NCI-H2107 (cell line): ENCODE measurements at regions not wholly inside any gene's neighbourhood (a gene's known extent, or its start where the extent isn't known, plus 50 kb on each side); places are given as distances from the start of the nearest gene placed in this dataset.

Experiments
- DNase-seq: peaks from one replicate; lab custom pipeline; 2025; lab: John Stamatoyannopoulos, UW

- DNase-seq, result no peak
Measured at GRCh38 chr7:156152390-156152789, 340.1 kb upstream of the SHH start.

- DNase-seq, result no peak
Measured at GRCh38 chr7:156151658-156152057, 339.4 kb upstream of the SHH start.

DNA sequence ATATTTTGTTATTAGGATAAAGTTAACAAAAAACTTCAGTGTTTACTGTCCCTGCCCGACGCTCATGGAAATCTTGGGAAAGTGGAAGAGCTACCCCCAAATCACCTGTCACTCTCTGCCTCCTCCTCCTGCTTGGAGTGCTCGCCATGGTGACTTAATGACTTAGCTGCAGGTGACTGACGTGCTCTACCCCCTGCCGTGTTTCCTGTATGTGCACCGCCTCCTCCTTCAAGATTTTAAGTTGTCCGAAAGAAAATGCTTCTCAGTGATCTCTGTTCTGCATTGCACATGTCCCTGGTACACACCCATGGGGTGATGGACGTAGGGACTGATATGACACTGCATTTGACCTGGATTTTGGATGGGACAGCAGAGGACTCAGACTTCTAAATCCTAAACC, 338.8 kb upstream of the SHH start:
- no peak for DNase-seq

DNA sequence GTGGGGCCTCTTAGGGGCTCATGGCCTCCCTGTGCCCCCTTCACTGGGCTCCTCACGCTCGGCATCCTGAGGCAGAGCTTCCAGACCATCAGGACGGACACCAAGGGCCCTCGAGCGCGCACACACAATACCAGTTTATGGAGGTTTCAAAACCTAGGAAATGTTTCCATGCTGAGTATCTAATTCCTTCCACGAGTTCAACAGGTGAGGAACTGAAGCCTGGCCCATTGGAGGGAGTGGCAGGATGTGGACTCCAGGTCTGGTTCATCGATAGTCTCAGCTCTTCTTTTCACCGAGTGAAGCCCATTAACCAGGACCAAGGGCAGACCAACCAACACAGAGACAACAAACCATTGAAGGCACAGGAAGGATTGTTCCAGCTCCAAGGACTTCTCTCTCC, 336.7 kb upstream of the SHH start:
- no peak for DNase-seq

GRCh38 chr7:156148547-156148946, 336.3 kb upstream of the SHH start:
- DNase-seq, result no peak

GRCh38 chr7:156147756-156148504, 335.7 kb upstream of the SHH start:
- no peak for DNase-seq

DNA sequence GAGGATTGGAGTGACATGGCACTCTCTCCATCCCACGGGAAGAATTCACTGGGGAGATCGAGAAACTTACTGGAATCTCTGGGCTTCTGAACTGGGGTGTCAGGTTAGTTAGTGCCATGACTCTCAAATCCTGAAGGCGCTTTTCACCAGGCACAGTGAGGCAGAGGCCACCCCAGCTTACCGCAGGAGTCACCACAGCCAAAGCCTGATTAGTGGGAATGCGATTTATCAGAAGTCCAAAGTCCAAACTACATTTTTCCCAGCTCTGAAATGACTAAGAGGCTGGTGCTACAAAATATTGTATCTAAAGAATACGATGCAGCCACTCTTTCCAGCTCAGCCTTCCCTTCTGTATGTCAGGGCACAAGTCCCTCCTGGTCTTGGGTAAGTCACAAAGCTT, 334.8 kb upstream of the SHH start:
- DNase-seq, result no peak

GRCh38 chr7:156145996-156146395, 333.7 kb upstream of the SHH start:
- no peak for DNase-seq

- DNase-seq, result no peak
Measured at GRCh38 chr7:156145184-156145583, 332.9 kb upstream of the SHH start.

- DNase-seq, result no peak
Measured at GRCh38 chr7:156143683-156144082, 331.4 kb upstream of the SHH start.

GRCh38 chr7:156143158-156143557, 330.9 kb upstream of the SHH start:
- DNase-seq, result no peak

GRCh38 chr7:156141941-156142340, 329.7 kb upstream of the SHH start:
- DNase-seq, result no peak

- DNase-seq, result no peak
Measured at GRCh38 chr7:156140896-156141295, 328.6 kb upstream of the SHH start.

DNA sequence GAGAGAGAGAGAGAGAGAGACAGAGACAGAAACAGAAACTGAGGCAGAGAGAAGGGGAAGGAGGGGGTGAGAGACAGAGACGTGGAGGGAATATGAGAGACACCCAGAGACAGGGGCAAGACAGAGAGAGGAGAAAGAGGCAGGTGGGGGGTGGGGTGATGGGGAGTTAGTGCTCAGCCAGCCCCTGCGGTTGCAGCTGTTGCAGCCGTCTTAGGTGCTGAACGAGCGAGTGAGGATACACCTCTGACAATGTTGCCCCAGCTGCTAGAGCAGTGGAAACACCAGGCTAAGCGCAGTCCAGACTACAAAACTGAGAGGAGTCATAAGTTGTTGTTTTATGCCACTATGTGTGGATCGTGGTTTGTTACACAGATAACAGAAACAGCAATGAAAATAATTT, 328.2 kb upstream of the SHH start:
- no peak for DNase-seq

- no peak for DNase-seq
Measured at GRCh38 chr7:156139633-156140032, 327.4 kb upstream of the SHH start.

GRCh38 chr7:156139112-156139511, 326.8 kb upstream of the SHH start:
- no peak for DNase-seq

- no peak for DNase-seq
Measured at GRCh38 chr7:156131881-156132280, 319.6 kb upstream of the SHH start.

DNA sequence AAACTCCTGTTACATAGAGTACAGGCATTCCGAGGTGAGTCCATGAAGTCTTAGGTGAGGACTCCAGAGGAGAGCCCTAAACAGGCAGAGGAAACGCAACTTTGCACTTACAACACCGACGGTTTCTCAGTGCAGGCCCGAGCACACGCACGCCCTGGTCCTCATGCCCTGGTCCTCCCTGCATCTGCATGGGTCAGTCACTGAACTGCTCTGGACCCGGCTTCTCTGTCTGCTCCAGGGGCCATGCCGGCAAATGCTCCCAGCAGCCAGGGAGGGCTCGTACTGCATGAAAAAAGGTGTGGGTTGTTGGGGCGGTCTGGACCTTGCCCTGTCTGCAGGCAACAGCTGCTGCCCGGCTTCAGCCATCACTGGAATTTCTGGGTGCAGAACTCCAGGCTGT, 317.3 kb upstream of the SHH start:
- DNase-seq, result no peak

DNA sequence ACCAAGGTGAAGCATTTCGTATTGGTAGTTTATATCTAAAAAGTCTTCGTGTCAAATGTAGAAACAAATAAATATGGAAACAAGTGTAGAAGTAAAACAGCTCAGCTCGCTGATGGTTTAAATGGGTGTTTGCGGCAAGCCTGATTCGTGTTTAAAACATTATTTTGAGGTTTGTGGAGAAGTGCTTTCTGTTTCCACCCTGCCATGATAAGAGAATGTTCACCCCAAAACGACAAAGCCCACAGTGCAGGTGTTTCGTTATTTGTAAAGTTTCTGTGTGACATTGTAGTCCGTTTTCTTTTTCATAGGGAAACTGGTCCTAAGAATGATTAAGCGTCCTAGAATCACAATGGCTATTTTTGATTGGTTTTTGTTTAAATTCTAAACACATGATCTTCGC, 316.2 kb upstream of the SHH start:
- DNase-seq, result no peak

DNA sequence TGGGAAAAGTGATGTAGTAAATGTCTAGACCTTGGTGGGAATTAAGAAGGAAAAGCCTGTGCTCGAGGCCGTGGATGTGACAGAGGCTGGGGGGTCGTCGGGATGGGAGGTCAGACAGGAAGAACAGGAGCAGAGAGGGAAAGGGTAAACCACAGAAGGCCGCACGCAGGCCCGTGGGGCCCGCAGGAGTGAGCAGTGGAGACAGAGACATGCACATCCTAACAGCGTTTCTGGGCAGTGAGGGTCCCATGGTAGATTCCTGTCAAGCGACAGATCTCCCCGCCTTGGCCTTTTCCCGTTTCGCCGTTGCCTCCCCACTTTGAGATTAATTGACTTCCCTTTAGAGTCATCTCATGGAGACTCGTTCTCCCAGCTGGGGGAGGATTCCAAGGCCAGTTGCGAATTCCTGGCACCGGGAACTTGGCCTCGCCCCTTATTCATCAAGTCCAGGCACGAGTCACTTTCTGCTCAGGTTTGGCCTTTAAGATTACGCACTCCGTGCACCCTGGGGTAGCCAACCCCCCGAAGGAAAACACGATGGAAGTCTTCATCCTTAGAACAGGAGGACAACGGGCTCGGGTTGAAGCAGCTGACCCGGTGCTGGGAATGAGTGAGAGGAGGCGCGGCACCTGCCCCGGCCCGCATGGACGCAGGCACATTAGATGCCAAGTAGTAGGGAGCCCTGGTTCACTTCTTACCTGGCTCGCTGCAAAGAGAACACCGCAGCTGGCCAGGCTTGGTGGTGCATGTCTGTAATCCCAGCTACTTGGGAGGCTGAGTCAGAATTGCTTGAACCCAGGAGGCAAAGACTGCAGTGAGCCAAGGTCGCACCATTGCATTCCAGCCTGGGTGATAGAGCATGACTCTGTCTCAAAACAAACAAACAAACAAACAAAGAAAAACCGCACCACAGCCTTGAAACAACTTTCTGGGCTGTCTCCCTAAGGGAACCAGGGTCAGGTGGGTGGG, 315.2 kb upstream of the SHH start:
- no peak for DNase-seq

DNA sequence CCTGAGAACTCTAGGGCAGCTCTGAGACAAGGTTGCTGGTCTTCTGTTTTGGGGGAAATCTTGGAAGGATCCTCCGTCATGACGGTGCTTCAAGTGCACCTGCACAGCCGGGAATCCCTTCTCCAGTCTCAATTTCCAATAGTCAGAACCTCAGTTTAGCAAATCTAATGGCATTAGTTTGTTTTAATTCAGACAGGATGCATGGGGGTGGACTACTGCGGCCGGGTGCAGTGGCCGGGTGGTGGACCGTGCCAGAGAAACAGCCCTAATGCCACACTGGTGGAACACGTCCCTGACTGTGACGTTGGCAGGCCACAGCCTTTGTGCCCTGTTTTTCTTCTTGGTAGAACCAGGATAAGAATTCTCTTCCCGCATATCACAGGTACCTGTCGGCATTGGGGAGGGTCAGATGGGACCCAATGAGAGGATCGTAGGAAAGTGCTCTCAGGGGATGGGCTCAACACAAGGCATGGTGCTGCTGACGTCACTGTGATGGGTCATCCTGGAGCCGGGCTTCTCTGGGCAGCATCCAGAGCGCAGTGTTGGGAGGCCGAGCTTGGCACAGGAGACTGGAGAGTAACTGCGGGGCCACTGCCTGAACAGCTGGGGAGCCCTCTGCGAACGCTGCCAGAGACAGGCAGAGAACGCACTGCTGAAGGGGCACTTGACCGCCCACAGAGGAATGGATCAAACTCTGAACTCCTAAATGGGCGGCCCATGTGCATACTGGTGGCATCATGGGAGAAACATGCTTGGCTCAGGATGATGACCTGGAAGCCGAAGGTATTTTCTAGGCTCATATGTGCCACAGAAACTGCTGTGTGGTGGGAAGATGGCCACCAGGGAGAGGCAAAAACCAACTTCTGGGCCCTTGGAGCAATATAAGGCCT, 313.8 kb upstream of the SHH start:
- DNase-seq, result no peak

DNA sequence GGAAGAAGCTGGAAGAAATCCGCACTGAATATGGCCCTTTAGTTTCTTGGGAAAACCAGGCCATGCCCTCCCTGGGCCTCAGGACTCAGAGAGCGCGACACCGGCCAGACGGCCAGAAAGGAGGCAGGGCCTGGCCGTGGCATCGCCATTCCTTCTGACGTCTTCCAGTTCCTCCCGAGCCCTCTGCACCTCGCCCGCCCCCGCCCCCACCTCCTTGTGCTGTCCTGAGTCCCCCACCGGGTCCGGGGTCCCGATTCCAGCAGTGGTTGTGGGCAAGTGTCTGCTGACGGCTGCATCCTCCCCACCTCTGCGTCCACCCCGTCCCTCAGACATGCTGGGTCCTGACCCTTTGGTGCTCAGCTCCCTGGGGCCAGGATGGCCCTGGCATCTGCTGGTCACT, 312.1 kb upstream of the SHH start:
- no peak for DNase-seq
